GM13977 (cell line): ENCODE measurements at regions not wholly inside any gene's neighbourhood (a gene's known extent, or its start where the extent isn't known, plus 50 kb on each side); places are given as distances from the start of the nearest gene placed in this dataset.

Experiments
- DNase-seq: peaks from one replicate; pipeline ENCODE4 v3.0.0; 2012; ENCODE audit warnings: low spot score
- CTCF ChIP-seq: IDR thresholded peaks from 2 replicates; pipeline ENCODE4 v1.5.1; 2012; ENCODE audit warnings: mild to moderate bottlenecking, control low read depth; ENCODE audit not compliant: insufficient read depth; ENCODE audit errors: extremely low read depth, missing control alignments
- in situ Hi-C: fragments of 300-500 bp; cut with MboI; formaldehyde crosslinking; loops from one replicate; pipeline ENCODE4 v1.12.0; 2022; ENCODE audit warnings: low sequenced_read_pairs, low pct_unique_long_range_greater_than_20kb, mixed read lengths, inconsistent platforms; ENCODE audit not compliant: unreplicated experiment

DNA sequence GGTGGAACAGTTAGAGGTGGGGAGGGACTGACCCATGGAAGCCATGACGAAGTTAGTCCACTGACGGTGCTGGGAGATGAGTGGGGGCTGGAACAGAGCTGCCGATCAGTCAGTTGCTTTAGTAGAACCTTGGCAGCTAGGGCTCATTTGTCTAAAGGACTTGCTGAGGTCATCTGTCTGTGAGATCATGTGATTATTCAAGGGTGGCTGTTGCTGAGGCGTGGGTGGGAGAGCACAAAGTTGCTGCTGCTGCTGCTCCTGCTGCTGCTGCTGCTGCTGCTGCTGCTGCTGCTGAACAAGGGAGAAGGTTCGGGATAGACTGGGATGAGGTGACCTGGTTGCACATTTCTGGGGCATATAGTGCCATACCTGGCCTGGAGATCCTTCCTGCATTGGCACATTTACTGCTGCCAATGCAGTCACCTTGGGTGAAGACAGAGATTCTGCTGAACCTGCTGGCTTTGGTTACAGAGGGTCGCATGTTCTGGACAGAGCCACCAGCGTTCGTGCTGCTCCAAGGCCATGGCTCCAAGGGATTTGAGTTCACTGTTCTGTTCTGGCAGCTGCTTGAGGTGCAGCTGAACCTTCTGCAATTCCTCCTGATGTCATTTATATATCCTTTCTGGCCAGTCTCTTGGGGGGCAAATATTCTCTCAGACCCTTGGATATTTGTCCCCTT, 840.5 kb downstream of the HACE1 start:
- DNase-seq = no peak
- in situ Hi-C loops = no loop called here
- no peak for TF ChIP-seq CTCF

DNA sequence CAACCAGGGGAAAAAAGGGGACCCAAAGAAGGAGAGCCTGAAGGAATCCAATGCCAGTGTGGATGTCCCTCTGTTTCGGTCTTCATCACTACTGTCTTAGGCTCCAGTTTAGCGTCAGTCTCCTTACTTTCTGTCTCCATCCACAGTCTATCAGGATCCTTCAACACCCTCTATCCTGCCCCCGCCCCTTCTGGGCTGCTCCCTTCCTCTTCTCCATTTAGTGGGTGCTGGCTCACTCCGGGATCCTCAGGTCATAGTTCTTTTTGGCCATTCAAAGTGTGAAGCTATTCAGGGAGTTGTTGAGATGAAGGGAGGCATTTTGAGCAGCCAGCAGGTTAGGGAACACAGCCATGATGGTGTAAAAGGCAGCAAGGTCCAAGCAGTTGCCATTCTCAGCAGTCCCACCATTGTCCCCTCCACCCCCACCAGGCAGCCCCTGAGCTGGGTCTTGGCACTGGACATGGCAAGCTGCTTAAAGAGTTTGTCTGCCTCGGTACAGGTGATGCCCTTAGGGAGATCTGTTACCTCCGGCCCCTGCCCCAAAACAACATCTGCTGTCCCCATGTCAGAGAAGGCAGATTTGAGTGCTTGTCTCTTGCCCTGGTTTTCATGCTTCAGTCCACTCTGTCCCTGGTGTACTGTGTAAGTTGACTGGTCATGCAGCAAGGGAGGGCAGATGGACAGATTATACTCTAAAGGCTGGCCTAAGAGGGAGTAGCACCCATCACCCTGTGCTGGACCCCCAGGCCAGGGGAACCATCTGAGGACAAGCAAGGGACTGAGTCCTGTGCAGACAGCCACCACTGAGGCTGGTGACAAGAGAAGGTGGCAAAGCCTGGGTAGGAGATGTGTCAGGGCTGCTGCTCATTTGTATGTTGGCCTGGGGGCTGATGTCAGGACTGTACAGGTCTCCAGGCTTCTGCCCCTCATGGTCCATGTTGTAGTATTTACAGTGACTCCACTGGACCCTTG, 842.0 kb downstream of the HACE1 start:
- DNase-seq = no peak
- TF ChIP-seq CTCF = no peak
- in situ Hi-C loops = no loop called here

GRCh38 chr6:104014163-104014959, 845.4 kb downstream of the HACE1 start:
- no peak for TF ChIP-seq CTCF
- in situ Hi-C loops = no loop called here
- no peak for DNase-seq

GRCh38 chr6:104013312-104013971, 846.3 kb downstream of the HACE1 start:
- in situ Hi-C loops = no loop called here
- TF ChIP-seq CTCF = no peak
- no peak for DNase-seq

DNA sequence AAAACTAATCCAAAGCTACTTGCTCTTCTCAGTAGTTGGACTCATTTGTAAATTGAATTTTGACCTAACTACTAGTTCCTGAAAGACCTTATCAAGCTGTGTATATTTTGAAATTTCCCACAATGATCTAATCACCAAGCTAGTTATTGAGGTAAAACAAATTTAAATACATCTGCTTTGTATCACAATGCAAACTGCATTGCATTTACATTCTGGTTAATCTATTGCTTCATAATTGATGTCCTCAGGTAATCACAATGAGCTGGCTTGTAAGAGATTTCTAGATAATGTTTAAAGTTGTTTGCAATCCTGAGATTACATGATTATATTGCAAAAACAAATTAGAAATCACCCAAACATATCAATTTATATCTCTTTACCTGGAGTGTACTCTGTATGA, 848.8 kb downstream of the HACE1 start:
- in situ Hi-C loops = no loop called here
- no peak for DNase-seq
- TF ChIP-seq CTCF = no peak

- no peak for DNase-seq
- in situ Hi-C loops = no loop called here
- no peak for TF ChIP-seq CTCF
Measured at GRCh38 chr6:104003803-104004516, 855.8 kb downstream of the HACE1 start.
